ENCODE measurements at regions not wholly inside any gene's neighbourhood (a gene's known extent, or its start where the extent isn't known, plus 50 kb on each side); places are given as distances from the start of the nearest gene placed in this dataset.

- TF ChIP-seq POLR2A (IDR thresholded peaks at IDR 0.05; ENCODE audit: low read length) (no peak), GATA1 (IDR thresholded peaks at IDR 0.05; ENCODE audit: low read depth, low read length) (no peak)
Observed at GRCh38 chr15:60272623-60273022, 125.2 kb downstream of the ANXA2 start.

Measured in erythroblast (primary cell).